Activated T-cell treated with anti-CD3 and anti-CD28 coated beads, Interleukin-2, amount 50 U/mL, for 72 hours (primary cell): ENCODE measurements at regions not wholly inside any gene's neighbourhood (a gene's known extent, or its start where the extent isn't known, plus 50 kb on each side); places are given as distances from the start of the nearest gene placed in this dataset.

Experiments used
- ATAC-seq, 2 donors: fragments of 150-1000 bp; cut with Tn5 transposase; replicated peaks in 1 of 2; 2 replicates each; pipeline ENCODE4 v1.10.0; 2021; ENCODE audit warnings: moderate library complexity in 2 of 2, mild to moderate bottlenecking in 1 of 2
- DNase-seq, 2 donors: peaks; one replicate each; pipeline ENCODE4 v3.0.0; 2021 to 2022; ENCODE audit warnings: mixed read lengths in 1 of 2
- H3K27ac Mint-ChIP-seq: one replicate; pipeline ENCODE4 v1.8.0; 2022; ENCODE audit warnings: mild to moderate bottlenecking, moderate library complexity, mixed read lengths
- H3K27me3 Mint-ChIP-seq: one replicate; pipeline ENCODE4 v1.8.0; 2022; ENCODE audit warnings: low read depth, mixed read lengths
- H3K36me3 Mint-ChIP-seq, 2 donors: one replicate each; pipeline ENCODE4 v1.8.0; 2022; ENCODE audit warnings: mixed read lengths in 2 of 2, mild to moderate bottlenecking in 1 of 2; ENCODE audit not compliant: insufficient read depth in 2 of 2
- H3K4me1 Mint-ChIP-seq: one replicate; pipeline ENCODE4 v1.8.0; 2022; ENCODE audit warnings: low read depth, mixed read lengths
- H3K4me3 Mint-ChIP-seq, 2 donors: one replicate each; pipeline ENCODE4 v1.8.0; 2022; ENCODE audit warnings: mild to moderate bottlenecking in 2 of 2, mixed read lengths in 2 of 2, moderate library complexity in 2 of 2
- H3K9me3 Mint-ChIP-seq, 2 donors: one replicate each; pipeline ENCODE4 v1.8.0; 2022; ENCODE audit warnings: mixed read lengths in 2 of 2

DNA sequence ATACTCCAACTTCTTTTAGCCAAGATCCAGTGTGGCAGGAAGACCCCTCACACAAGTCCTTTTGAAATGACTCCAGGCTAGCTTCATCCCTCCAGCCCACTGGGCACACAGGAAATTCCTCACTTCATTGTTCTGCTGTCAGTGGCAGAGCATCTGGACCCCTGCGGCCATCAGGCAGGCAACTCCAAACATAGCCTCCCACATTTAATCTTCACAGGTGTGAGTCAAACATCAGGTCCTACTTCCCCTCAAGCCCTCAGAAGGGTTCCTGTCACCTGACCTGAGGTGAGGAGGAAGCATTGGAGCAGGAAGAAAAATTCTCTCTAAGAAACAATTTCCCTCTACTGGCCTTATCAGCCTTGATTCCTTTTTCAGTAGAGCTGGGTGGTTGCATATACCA, 51.1 kb upstream of the C1GALT1 start:
- Mint-ChIP-seq H3K9me3 (peaks cover 2% of the 10 kb centered on the region in 2 donors), H3K4me3 (no peak overlapping the region), H3K27me3 (no peaks in the 10 kb centered on the region), H3K27ac (no peak overlapping the region), H3K36me3 (peaks cover 0 to 2% of the 10 kb centered on the region in 2 donors), H3K4me1 (no peaks in the 10 kb centered on the region)
- ATAC-seq (no peak), DNase-seq (no peak)
